Type B pancreatic cell (in vitro differentiated cells): ENCODE measurements at regions not wholly inside any gene's neighbourhood (a gene's known extent, or its start where the extent isn't known, plus 50 kb on each side); places are given as distances from the start of the nearest gene placed in this dataset.
A peak's percentile ranks its signal among the peaks of the same experiment; 100 is the strongest.
"Not testable (repeated sequence)": the region's sequence is repeated elsewhere in the genome, so short reads cannot be mapped to it uniquely, and the experiment has no call there.

Source experiments
- DNase-seq: peaks from one replicate; pipeline ENCODE4 v3.0.0; 2021; ENCODE audit warnings: mixed read lengths; ENCODE audit not compliant: unreplicated experiment; ENCODE audit errors: extremely low spot score
- H3K27ac Mint-ChIP-seq: 2 replicates; pipeline ENCODE4 v1.8.0; 2021; ENCODE audit warnings: mild to moderate bottlenecking, mixed read lengths
- H3K27me3 Mint-ChIP-seq: 2 replicates; pipeline ENCODE4 v1.8.0; 2021; ENCODE audit warnings: mixed read lengths
- H3K36me3 Mint-ChIP-seq: 2 replicates; pipeline ENCODE4 v1.8.0; 2021; ENCODE audit warnings: mixed read lengths
- H3K4me1 Mint-ChIP-seq: one replicate; pipeline ENCODE4 v1.8.0; 2021; ENCODE audit warnings: mixed read lengths; ENCODE audit not compliant: unreplicated experiment
- H3K4me3 Mint-ChIP-seq: 2 replicates; pipeline ENCODE4 v1.8.0; 2021; ENCODE audit warnings: mild to moderate bottlenecking, mixed read lengths
- H3K9me3 Mint-ChIP-seq: 2 replicates; pipeline ENCODE4 v1.8.0; 2021; ENCODE audit warnings: mixed read lengths
- CTCF ChIP-seq: fragments of 200-600 bp; sonication (generic); conservative IDR thresholded peaks from 2 replicates; pipeline ENCODE4 v1.5.0; 2021; ENCODE audit warnings: antibody characterized with exemption, mild to moderate bottlenecking

GRCh38 chr2:78817430-78817829 lies 208.1 kb upstream of the REG3G start:
- no peak overlapping the region for H3K4me3 Mint-ChIP-seq

DNA sequence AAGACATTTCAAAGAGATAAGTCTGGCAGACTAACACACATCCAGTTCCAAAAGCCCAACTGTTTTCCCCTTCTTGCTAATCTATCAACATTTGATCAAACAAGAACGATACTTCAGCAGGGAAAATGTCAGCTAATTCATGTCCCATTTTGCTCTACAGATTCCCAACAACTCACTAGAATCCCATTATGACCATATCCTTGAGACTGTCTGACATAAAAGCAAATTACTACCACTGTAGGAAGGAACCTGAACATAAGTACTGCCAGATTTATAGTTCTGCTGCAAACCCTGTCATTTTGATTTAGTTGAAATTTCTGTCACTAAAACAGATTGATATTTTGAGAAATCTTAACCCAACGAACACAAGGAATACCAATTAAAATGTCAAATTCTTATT lies 193.0 kb upstream of the REG3G start:
- no peak for DNase-seq
- Mint-ChIP-seq H3K4me1 (no peaks in the 10 kb centered on the region), H3K36me3 (no peaks in the 10 kb centered on the region), H3K27ac (no peak overlapping the region), H3K9me3 (no peaks in the 10 kb centered on the region), H3K27me3 (no peaks in the 10 kb centered on the region), H3K4me3 (no peak overlapping the region)
- no peak for TF ChIP-seq CTCF

More at GRCh38 chr2:78817430-78817829, 208.1 kb upstream of the REG3G start:
- no peaks in the 10 kb centered on the region for H3K9me3 Mint-ChIP-seq
- no peak for DNase-seq
- no peaks in the 10 kb centered on the region for H3K27me3 Mint-ChIP-seq
- no peak for TF ChIP-seq CTCF
- H3K4me1 Mint-ChIP-seq: peaks cover 7% of the 10 kb centered on the region
- H3K27ac Mint-ChIP-seq: no peak overlapping the region
- no peaks in the 10 kb centered on the region for H3K36me3 Mint-ChIP-seq

- Mint-ChIP-seq H3K9me3 (no peaks in the 10 kb centered on the region), H3K27ac (peak overlapping the region; percentile 29), H3K4me1 (peaks cover 8% of the 10 kb centered on the region), H3K4me3 (no peak overlapping the region), H3K36me3 (no peaks in the 10 kb centered on the region), H3K27me3 (no peaks in the 10 kb centered on the region)
- TF ChIP-seq CTCF: no peak
- no peak for DNase-seq
Observed at GRCh38 chr2:78839259-78839658, 186.2 kb upstream of the REG3G start.

DNA sequence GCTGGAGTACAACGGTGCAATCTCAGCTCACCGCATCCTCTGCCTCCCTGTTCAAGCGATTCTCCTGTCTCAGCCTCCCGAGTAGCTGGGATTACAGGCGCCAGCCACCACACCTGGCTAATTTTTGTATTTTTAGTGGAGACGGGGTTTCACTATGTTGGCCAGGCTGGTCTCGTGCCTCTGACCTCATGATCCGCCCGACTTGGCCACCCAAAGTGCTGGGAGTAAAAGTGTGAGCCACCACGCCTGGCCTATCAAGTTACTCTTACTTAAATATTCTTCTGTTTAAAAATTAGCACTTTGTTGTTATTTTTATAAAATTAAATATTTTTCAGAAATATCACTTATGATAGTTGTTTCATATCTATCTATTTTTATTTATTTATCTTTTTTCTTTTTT lies 185.2 kb upstream of the REG3G start:
- H3K4me1 Mint-ChIP-seq, H3K36me3 Mint-ChIP-seq, H3K9me3 Mint-ChIP-seq, H3K27ac Mint-ChIP-seq, H3K27me3 Mint-ChIP-seq, DNase-seq, H3K4me3 Mint-ChIP-seq: not testable (repeated sequence)

GRCh38 chr2:78845664-78846185 lies 179.8 kb upstream of the REG3G start:
- no peak for DNase-seq
- H3K9me3 Mint-ChIP-seq: no peaks in the 10 kb centered on the region
- H3K36me3 Mint-ChIP-seq: no peaks in the 10 kb centered on the region
- peaks cover 6% of the 10 kb centered on the region for H3K4me1 Mint-ChIP-seq
- H3K27ac Mint-ChIP-seq: no peak overlapping the region
- no peak for TF ChIP-seq CTCF
- H3K4me3 Mint-ChIP-seq: no peak overlapping the region
- peaks cover 3% of the 10 kb centered on the region for H3K27me3 Mint-ChIP-seq

DNA sequence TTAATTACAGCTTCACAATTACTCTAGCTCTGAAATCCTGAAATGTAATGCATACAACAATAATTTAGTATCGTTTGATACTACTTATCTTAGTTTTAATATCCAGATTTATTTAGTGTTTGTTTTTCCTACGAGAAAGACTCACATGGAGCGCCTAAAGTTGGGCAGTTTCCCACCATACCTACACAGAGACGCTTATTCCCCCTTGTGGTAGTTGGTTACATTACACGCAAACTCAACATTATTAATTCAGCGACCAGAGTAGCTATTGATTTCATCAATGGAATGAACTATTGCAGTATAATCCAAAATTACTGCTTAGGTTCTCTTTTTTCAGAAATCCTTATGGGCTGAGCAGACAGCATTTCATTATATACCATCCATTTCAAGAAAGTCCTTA lies 164.0 kb upstream of the REG3G start:
- Mint-ChIP-seq H3K4me1 (no peaks in the 10 kb centered on the region), H3K27me3 (no peaks in the 10 kb centered on the region), H3K27ac (no peak overlapping the region), H3K36me3 (no peaks in the 10 kb centered on the region), H3K9me3 (no peaks in the 10 kb centered on the region), H3K4me3 (no peak overlapping the region)
- TF ChIP-seq CTCF: peak; percentile 74
- DNase-seq: no peak
